ENCODE measurements at regions not wholly inside any gene's neighbourhood (a gene's known extent, or its start where the extent isn't known, plus 50 kb on each side); places are given as distances from the start of the nearest gene placed in this dataset.

GRCh38 chr14:89036371-89036770 lies 211.9 kb downstream of the TTC8 start:
- no peak for TF ChIP-seq CTCF (IDR thresholded peaks at IDR 0.05)
- TF ChIP-seq POLR2A (IDR thresholded peaks at IDR 0.05): no peak

Measured in ovary (tissue), 3 donors.